Right lobe of liver (tissue), 6 donors: ENCODE measurements at regions not wholly inside any gene's neighbourhood (a gene's known extent, or its start where the extent isn't known, plus 50 kb on each side); places are given as distances from the start of the nearest gene placed in this dataset.

Experiments
- ATAC-seq, 4 donors: fragments of 200-7000 bp; cut with Tn5 transposase; one replicate each; pipeline ENCODE4 v1.9.1; 2020; ENCODE audit warnings: mild to moderate bottlenecking in 4 of 4, moderate library complexity in 4 of 4
- DNase-seq, 3 donors: peaks; one replicate each; pipeline ENCODE4 v3.0.0-alpha.2; 2020
- H3K27ac ChIP-seq, 3 donors: fragments of 200-600 bp; one replicate each; pipeline ENCODE4 v1.8.0; 2022
- H3K27me3 ChIP-seq, 2 donors: fragments of 200-600 bp; one replicate each; pipeline ENCODE4 v1.8.0; 2022
- H3K36me3 ChIP-seq, 4 donors: fragments of 200-600 bp; sonication (generic) in 1 of 4; one replicate each; pipeline versions ENCODE4 v1.5.1 to v1.8.0; 2017 to 2022; ENCODE audit warnings: control low read depth in 1 of 4
- H3K4me1 ChIP-seq, 4 donors: fragments of 200-600 bp; sonication (generic) in 1 of 4; one replicate each; pipeline versions ENCODE4 v1.5.1 to v1.8.0; 2017 to 2022; ENCODE audit warnings: control low read depth in 1 of 4
- H3K4me3 ChIP-seq, 3 donors: fragments of 200-600 bp; one replicate each; pipeline ENCODE4 v1.8.0; 2022
- H3K9me3 ChIP-seq, 4 donors: fragments of 200-600 bp; sonication (generic) in 1 of 4; one replicate each; pipeline versions ENCODE4 v1.5.1 to v1.8.0; 2017 to 2022; ENCODE audit warnings: control low read depth in 1 of 4
- CTCF ChIP-seq, 4 donors: fragments of 200-600 bp in 3 of 4; fragments of 450-650 bp in 1 of 4; IDR thresholded peaks; one replicate each; pipeline versions ENCODE4 v1.5.1 to v1.8.0; 2016 to 2022; ENCODE audit warnings: antibody characterized with exemption in 4 of 4, mild to moderate bottlenecking in 2 of 4
- POLR2A ChIP-seq: fragments of 450-650 bp; IDR thresholded peaks from one replicate; pipeline ENCODE4 v1.6.1; 2017; ENCODE audit warnings: antibody characterized with exemption, mild to moderate bottlenecking
- WGBS: methylation state at CpG from one replicate; pipeline ENCODE4 v1.1.6; 2018; ENCODE audit warnings: low coverage, low lambda C conversion rate; ENCODE audit not compliant: insufficient coverage; ENCODE audit errors: missing lambda C conversion rate; 5-methylcytosine and 5-hydroxymethylcytosine counted together
- intact Hi-C, 2 donors: fragments of 100-400 bp; cut with DNase I; formaldehyde crosslinking; loops; one replicate each; pipeline versions ENCODE4 v1.11.2 to v1.14.1; 2022
- donor health status: DM: no; HTN: yes; CAD: no.
- donor health status: DM: no; HTN: no; CAD: no.
- donor health status: DM: no; HTN: no; CAD: no.
- donor health status: DM: no; HTN: yes; CAD: no.
- donor health status: DM: no; HTN: yes; CAD: no.

- WGBS, result 80% methylated on average over 3 of the region's 10 CpGs
- Histone ChIP-seq H3K27ac (no peak overlapping the region), H3K36me3 (no peaks in the 10 kb centered on the region), H3K27me3 (no peaks in the 10 kb centered on the region), H3K9me3 (no peaks in the 10 kb centered on the region), H3K4me3 (no peak overlapping the region), H3K4me1 (no peaks in the 10 kb centered on the region)
- DNase-seq, result no peak
- TF ChIP-seq CTCF (IDR thresholded peaks at IDR 0.05) (no peak), POLR2A (no peak)
- intact Hi-C loops, result no loop called here
- no peak for ATAC-seq
Observed at GRCh38 chr1:29555043-29555620, 318.8 kb downstream of the PTPRU start.

- intact Hi-C loops, result no loop called here
- TF ChIP-seq CTCF (IDR thresholded peaks at IDR 0.05) (no peak), POLR2A (no peak)
- Histone ChIP-seq H3K4me3 (no peak overlapping the region), H3K27ac (no peak overlapping the region), H3K4me1 (no peaks in the 10 kb centered on the region), H3K27me3 (no peaks in the 10 kb centered on the region), H3K36me3 (no peaks in the 10 kb centered on the region), H3K9me3 (no peaks in the 10 kb centered on the region)
- no peak for ATAC-seq
- WGBS, result 56% methylated on average over 2 of the region's 2 CpGs
- DNase-seq, result no peak
Observed at GRCh38 chr1:29554208-29554778, 318.0 kb downstream of the PTPRU start.

DNA sequence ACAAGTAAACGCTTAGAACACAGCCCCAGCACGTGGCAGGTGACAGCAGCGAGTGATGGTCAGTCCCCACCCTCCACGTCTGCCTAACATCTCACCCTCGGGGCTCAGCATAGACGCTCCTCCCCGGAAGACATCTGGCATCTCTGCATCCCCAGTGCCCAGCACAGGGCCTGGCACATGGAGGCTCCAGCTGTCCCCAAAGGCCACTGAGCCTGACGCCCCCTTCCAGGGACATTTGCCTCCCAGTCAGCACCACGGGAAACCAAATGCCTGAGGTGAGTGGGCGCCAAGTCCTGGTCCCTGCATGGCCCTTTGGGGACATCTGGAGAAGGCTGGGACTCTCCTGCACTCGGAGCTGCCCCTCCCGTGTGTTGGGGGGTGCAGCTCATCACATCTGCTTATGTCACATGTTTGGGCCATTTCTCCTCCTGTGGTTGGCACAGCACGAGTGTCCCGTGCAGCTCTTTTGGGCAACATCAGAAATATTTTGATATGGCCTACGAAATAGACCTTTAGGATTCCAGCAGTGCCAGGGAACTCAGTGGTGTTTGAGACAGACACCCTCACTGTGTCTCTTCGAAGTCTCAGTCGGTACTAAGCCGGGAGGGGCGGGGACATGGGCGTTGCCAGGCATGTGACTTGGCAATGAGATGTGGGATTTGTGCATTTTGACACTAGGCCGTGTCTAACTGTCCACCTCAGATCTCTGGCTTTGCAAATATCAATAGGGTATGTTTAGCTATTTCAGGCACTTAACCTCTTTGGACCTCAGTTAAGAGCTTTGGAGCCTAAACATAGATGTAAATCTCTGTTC, 315.0 kb downstream of the PTPRU start:
- 65% methylated on average over 8 of the region's 21 CpGs for WGBS

More for the DNA sequence above, 315.0 kb downstream of the PTPRU start:
- intact Hi-C loops, result no loop called here
- no peaks in the 10 kb centered on the region for H3K9me3 ChIP-seq
- no peak overlapping the region for H3K4me3 ChIP-seq
- no peak for ATAC-seq
- no peak for TF ChIP-seq POLR2A
- TF ChIP-seq CTCF (IDR thresholded peaks at IDR 0.05), result no peak
- no peaks in the 10 kb centered on the region for H3K36me3 ChIP-seq
- DNase-seq, result no peak
- no peak overlapping the region for H3K27ac ChIP-seq
- H3K27me3 ChIP-seq, result no peaks in the 10 kb centered on the region
- no peaks in the 10 kb centered on the region for H3K4me1 ChIP-seq
